ENCODE measurements at regions not wholly inside any gene's neighbourhood (a gene's known extent, or its start where the extent isn't known, plus 50 kb on each side); places are given as distances from the start of the nearest gene placed in this dataset.

- FAIRE-seq = no peak
- CTCF ChIA-PET = no interaction called here
These were observed 101.5 kb upstream of the MTPN start for GRCh38 chr7:136078630-136079029.

More at GRCh38 chr7:136078630-136079029, 101.5 kb upstream of the MTPN start:
- intact Hi-C loops (cut with micrococcal nuclease) (no loop called here), dilution Hi-C loops (cut with MboI; ENCODE audit: extremely low pct_ligation_motif_present, low sequenced_read_pairs) (no loop called here)
- Histone ChIP-seq H3K79me2 (ENCODE audit: control insufficient read depth, insufficient read depth, low read length) (no peaks in the 10 kb centered on the region), H3K9ac (replicated peaks; ENCODE audit: extremely low read depth, insufficient read depth, low read length) (no peak overlapping the region), H3K9me3 (replicated peaks; ENCODE audit: control insufficient read depth, insufficient read depth, low read length) (no peaks in the 10 kb centered on the region), H3K27ac (ENCODE audit: insufficient read depth, low read depth, low read length) (no peak overlapping the region), H4K20me1 (replicated peaks; ENCODE audit: control insufficient read depth, extremely low read depth, insufficient read depth, low read length) (no peaks in the 10 kb centered on the region), H3K4me1 (ENCODE audit: control insufficient read depth, extremely low read depth, insufficient read depth, low read length) (no peaks in the 10 kb centered on the region), H3K27me3 (ENCODE audit: control insufficient read depth in 2 of 2, insufficient read depth in 2 of 2, low read length in 2 of 2) (no peaks in the 10 kb centered on the region), H2AFZ (ENCODE audit: low read depth, low read length) (no peak overlapping the region), H3K4me3 (replicated peaks in 1 of 3; ENCODE audit: insufficient read depth in 1 of 3, low read depth in 1 of 3, low read length in 3 of 3) (no peak overlapping the region), H3K4me2 (ENCODE audit: insufficient read depth, low read length) (no peak overlapping the region), H3K36me3 (ENCODE audit: control insufficient read depth in 2 of 2, extremely low read depth in 1 of 2, insufficient read depth in 2 of 2, low read length in 2 of 2) (no peaks in the 10 kb centered on the region), H3K9me1 (replicated peaks; ENCODE audit: control insufficient read depth, extremely low read depth, insufficient read depth, low read length) (no peaks in the 10 kb centered on the region)
- no peak for DNase-seq (ENCODE audit: low read depth, low spot score)
- no peak for TF ChIP-seq POLR2A (IDR thresholded peaks at IDR 0.05; ENCODE audit: low read depth, low read length)
- no peak for TF ChIP-seq MYC (IDR thresholded peaks at IDR 0.05; ENCODE audit: low read depth, low read length)
- no peak for TF ChIP-seq POLR2AphosphoS5 (IDR thresholded peaks at IDR 0.05; ENCODE audit: insufficient read depth, low read depth, low read length)
- no peak for TF ChIP-seq JUN (IDR thresholded peaks at IDR 0.05; ENCODE audit: borderline replicate concordance, insufficient read depth, insufficient read length, low read depth)
- TF ChIP-seq, protein P1, sequence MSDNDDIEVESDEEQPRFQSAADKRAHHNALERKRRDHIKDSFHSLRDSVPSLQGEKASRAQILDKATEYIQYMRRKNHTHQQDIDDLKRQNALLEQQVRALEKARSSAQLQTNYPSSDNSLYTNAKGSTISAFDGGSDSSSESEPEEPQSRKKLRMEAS (IDR thresholded peaks at IDR 0.05; ENCODE audit: insufficient read depth, insufficient read length) = no peak
- no peak for TF ChIP-seq GATA2 (IDR thresholded peaks at IDR 0.05; ENCODE audit: insufficient read depth, insufficient read length, low read depth, low read length)
- no peak for TF ChIP-seq CTCF (IDR thresholded peaks at IDR 0.05; ENCODE audit: extremely low read depth in 1 of 2, insufficient read depth in 1 of 2, low read depth in 1 of 2, low read length in 2 of 2)
- no peak for TF ChIP-seq FOS (IDR thresholded peaks at IDR 0.05; ENCODE audit: borderline replicate concordance, insufficient read depth, low read length)
- no peak for TF ChIP-seq EZH2 (IDR thresholded peaks at IDR 0.05; ENCODE audit: borderline replicate concordance, low read depth, low read length, severe bottlenecking)
- POLR2A ChIA-PET = no interaction called here
- no TSS peak for BruUV-seq (replicated peaks)

Measured in endothelial cell of umbilical vein (primary cell).